ENCODE measurements at regions not wholly inside any gene's neighbourhood (a gene's known extent, or its start where the extent isn't known, plus 50 kb on each side); places are given as distances from the start of the nearest gene placed in this dataset.

DNA sequence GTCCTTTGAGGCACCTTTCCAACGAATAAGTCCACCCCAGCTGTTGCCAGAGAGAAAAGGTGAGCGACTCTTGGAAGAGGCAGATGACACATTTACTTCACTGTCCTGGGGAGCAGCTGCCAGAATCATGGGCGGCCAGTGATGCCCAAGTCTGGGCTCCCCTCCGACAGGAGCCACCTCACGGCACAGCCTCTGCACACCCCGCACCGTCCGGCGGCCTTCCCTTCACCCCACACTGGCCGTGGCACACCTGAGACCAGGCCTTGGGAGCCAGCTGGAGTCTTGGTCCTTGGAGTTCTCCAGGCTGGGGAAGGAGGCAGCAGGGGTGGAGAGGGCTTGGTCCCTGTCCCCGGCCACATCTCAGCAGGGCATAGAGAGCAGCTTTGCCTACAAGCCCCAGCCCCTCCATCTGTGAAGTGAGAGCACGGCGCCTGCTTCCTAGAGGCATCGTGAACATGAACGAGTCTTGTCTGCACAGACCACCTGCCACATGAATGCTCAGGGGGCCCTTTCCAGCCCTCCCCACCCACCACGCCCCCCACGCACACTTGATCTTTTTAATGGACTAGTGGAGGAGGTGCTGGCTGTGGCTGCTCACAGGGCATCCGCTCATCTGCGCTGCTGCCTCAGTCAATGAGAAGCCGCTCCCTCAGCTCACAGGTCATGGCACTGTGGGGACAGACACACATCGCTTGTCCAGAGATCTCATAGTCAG lies 400.2 kb upstream of the MYT1L start:
- H3K27ac ChIP-seq (ENCODE audit: low read depth, low read length): no peak overlapping the region
- no peak for TF ChIP-seq EZH2phosphoT487 (conservative IDR thresholded peaks at IDR 0.05; ENCODE audit: low read length)
- TF ChIP-seq, protein P1, sequence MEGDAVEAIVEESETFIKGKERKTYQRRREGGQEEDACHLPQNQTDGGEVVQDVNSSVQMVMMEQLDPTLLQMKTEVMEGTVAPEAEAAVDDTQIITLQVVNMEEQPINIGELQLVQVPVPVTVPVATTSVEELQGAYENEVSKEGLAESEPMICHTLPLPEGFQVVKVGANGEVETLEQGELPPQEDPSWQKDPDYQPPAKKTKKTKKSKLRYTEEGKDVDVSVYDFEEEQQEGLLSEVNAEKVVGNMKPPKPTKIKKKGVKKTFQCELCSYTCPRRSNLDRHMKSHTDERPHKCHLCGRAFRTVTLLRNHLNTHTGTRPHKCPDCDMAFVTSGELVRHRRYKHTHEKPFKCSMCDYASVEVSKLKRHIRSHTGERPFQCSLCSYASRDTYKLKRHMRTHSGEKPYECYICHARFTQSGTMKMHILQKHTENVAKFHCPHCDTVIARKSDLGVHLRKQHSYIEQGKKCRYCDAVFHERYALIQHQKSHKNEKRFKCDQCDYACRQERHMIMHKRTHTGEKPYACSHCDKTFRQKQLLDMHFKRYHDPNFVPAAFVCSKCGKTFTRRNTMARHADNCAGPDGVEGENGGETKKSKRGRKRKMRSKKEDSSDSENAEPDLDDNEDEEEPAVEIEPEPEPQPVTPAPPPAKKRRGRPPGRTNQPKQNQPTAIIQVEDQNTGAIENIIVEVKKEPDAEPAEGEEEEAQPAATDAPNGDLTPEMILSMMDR (IDR thresholded peaks at IDR 0.05; ENCODE audit: insufficient read depth, low read length, poor library complexity, severe bottlenecking): no peak
- no peaks in the 10 kb centered on the region for H3F3A ChIP-seq (ENCODE audit: insufficient read depth)
- H3K36me3 ChIP-seq (ENCODE audit: low read length): no peaks in the 10 kb centered on the region
- no peak overlapping the region for H2AFZ ChIP-seq (ENCODE audit: low read depth, low read length, severe bottlenecking)
- no peak overlapping the region for H3K4me2 ChIP-seq (ENCODE audit: low read depth, low read length, poor library complexity, severe bottlenecking)
- H3K9me3 ChIP-seq (ENCODE audit: insufficient read depth, low read length): no peaks in the 10 kb centered on the region
- no peak overlapping the region for H3K4me3 ChIP-seq (ENCODE audit: insufficient read depth, low read length, poor library complexity, severe bottlenecking)
- H3K79me2 ChIP-seq (ENCODE audit: insufficient read depth, low read length): no peaks in the 10 kb centered on the region
- no peaks in the 10 kb centered on the region for H4K20me1 ChIP-seq (ENCODE audit: low read depth, low read length)
- H3K9me2 ChIP-seq (replicated peaks; ENCODE audit: insufficient read depth, low read length): no peaks in the 10 kb centered on the region
- no peaks in the 10 kb centered on the region for H3K27me3 ChIP-seq (ENCODE audit: low read length)
- H3K9ac ChIP-seq (ENCODE audit: low read length): no peak overlapping the region

DNA sequence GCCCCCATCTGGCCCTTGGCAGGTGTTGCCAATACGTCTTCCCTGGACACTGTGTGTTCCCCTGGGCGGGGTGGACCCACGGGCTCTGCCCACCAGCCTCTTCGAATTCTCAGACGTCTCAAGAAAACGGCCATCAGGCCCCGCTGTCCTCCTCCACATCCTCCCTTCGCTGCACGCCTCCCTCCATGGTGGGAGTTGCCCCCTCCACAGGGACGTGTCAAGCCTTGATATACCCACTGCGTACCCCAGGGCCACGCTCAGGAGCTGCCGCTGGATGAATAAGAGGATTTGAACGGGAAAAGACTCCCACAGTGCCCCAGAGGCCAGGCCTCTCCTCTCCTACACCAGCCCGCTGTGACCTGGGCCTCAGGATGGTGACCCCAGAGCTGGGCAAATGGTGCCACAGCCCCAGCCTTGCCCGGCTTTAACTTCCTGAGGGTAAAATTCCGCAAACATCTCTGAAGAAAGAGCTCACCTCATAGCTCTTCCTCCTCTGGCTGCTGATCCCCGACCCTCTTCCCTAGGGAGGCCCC lies 399.3 kb upstream of the MYT1L start:
- H3K79me2 ChIP-seq (ENCODE audit: insufficient read depth, low read length): no peaks in the 10 kb centered on the region
- no peak overlapping the region for H3K27ac ChIP-seq (ENCODE audit: low read depth, low read length)
- H4K20me1 ChIP-seq (ENCODE audit: low read depth, low read length): no peaks in the 10 kb centered on the region
- H3K27me3 ChIP-seq (ENCODE audit: low read length): no peaks in the 10 kb centered on the region
- H3F3A ChIP-seq (ENCODE audit: insufficient read depth): no peaks in the 10 kb centered on the region
- no peaks in the 10 kb centered on the region for H3K9me3 ChIP-seq (ENCODE audit: insufficient read depth, low read length)
- no peak overlapping the region for H3K4me3 ChIP-seq (ENCODE audit: insufficient read depth, low read length, poor library complexity, severe bottlenecking)
- H3K9me2 ChIP-seq (replicated peaks; ENCODE audit: insufficient read depth, low read length): no peaks in the 10 kb centered on the region
- H3K9ac ChIP-seq (ENCODE audit: low read length): no peak overlapping the region
- no peak for TF ChIP-seq EZH2phosphoT487 (conservative IDR thresholded peaks at IDR 0.05; ENCODE audit: low read length)
- H2AFZ ChIP-seq (ENCODE audit: low read depth, low read length, severe bottlenecking): no peak overlapping the region
- H3K36me3 ChIP-seq (ENCODE audit: low read length): no peaks in the 10 kb centered on the region
- no peak overlapping the region for H3K4me2 ChIP-seq (ENCODE audit: low read depth, low read length, poor library complexity, severe bottlenecking)

DNA sequence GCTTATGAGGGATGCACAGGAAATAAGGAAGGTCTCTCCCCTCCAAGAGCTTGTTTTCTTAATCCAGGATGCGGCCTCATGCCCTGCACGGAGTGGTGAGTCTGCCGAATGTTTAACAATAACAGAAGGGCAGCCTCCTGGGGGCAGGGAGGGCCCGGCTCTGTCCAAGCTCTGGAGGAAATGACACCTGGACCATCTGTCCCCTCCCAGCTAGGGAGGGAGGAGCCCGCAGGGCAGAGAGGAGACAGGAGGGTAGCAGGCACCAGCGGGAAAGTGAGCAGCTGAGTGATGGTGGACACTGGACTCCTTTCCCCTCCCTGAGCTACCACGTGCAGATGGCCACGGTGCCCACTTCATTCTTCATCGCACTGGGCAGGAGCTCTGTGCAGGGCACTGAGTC lies 398.2 kb upstream of the MYT1L start:
- H3K36me3 ChIP-seq (ENCODE audit: low read length): no peaks in the 10 kb centered on the region
- H3K4me3 ChIP-seq (ENCODE audit: insufficient read depth, low read length, poor library complexity, severe bottlenecking): no peak overlapping the region
- H3F3A ChIP-seq (ENCODE audit: insufficient read depth): no peaks in the 10 kb centered on the region
- no peaks in the 10 kb centered on the region for H3K27me3 ChIP-seq (ENCODE audit: low read length)
- no peaks in the 10 kb centered on the region for H3K9me2 ChIP-seq (replicated peaks; ENCODE audit: insufficient read depth, low read length)
- H2AFZ ChIP-seq (ENCODE audit: low read depth, low read length, severe bottlenecking): no peak overlapping the region
- H3K79me2 ChIP-seq (ENCODE audit: insufficient read depth, low read length): no peaks in the 10 kb centered on the region
- H4K20me1 ChIP-seq (ENCODE audit: low read depth, low read length): no peaks in the 10 kb centered on the region
- no peak overlapping the region for H3K27ac ChIP-seq (ENCODE audit: low read depth, low read length)
- no peak overlapping the region for H3K4me2 ChIP-seq (ENCODE audit: low read depth, low read length, poor library complexity, severe bottlenecking)
- no peak for TF ChIP-seq EZH2phosphoT487 (conservative IDR thresholded peaks at IDR 0.05; ENCODE audit: low read length)
- TF ChIP-seq, protein P1 (IDR thresholded peaks at IDR 0.05; ENCODE audit: insufficient read depth, low read length, poor library complexity, severe bottlenecking): no peak
- no peaks in the 10 kb centered on the region for H3K9me3 ChIP-seq (ENCODE audit: insufficient read depth, low read length)
- H3K9ac ChIP-seq (ENCODE audit: low read length): no peak overlapping the region

DNA sequence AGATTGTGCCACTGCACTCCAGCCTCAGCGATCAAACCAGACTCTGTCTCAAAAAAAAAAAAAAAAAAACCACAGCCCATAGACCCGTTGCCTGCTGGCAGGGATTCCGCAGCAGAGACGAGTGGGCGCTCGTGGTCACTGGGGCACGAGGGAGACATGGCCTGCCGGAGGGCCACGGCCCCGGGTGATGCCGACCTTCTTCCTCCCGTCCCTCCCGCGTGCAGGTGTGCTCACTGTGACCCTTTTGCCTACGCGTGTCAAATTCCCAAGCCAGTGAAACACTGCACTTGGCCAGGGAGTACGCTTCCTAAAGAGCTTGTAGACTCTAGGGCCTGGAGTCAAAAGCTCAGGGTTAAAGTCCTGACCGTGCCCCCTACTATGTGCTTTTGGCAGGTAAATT lies 397.6 kb upstream of the MYT1L start:
- no peaks in the 10 kb centered on the region for H3K9me2 ChIP-seq (replicated peaks; ENCODE audit: insufficient read depth, low read length)
- H3K27me3 ChIP-seq (ENCODE audit: low read length): no peaks in the 10 kb centered on the region
- no peaks in the 10 kb centered on the region for H3K79me2 ChIP-seq (ENCODE audit: insufficient read depth, low read length)
- TF ChIP-seq, protein P1 (IDR thresholded peaks at IDR 0.05; ENCODE audit: insufficient read depth, low read length, poor library complexity, severe bottlenecking): no peak
- TF ChIP-seq EZH2phosphoT487 (conservative IDR thresholded peaks at IDR 0.05; ENCODE audit: low read length): no peak
- H3F3A ChIP-seq (ENCODE audit: insufficient read depth): no peaks in the 10 kb centered on the region
- no peak overlapping the region for H2AFZ ChIP-seq (ENCODE audit: low read depth, low read length, severe bottlenecking)
- H3K36me3 ChIP-seq (ENCODE audit: low read length): no peaks in the 10 kb centered on the region
- no peaks in the 10 kb centered on the region for H3K9me3 ChIP-seq (ENCODE audit: insufficient read depth, low read length)
- H3K4me2 ChIP-seq (ENCODE audit: low read depth, low read length, poor library complexity, severe bottlenecking): no peak overlapping the region
- no peak overlapping the region for H3K4me3 ChIP-seq (ENCODE audit: insufficient read depth, low read length, poor library complexity, severe bottlenecking)
- no peak overlapping the region for H3K27ac ChIP-seq (ENCODE audit: low read depth, low read length)
- no peaks in the 10 kb centered on the region for H4K20me1 ChIP-seq (ENCODE audit: low read depth, low read length)
- H3K9ac ChIP-seq (ENCODE audit: low read length): no peak overlapping the region

Data from SU-DHL-6 (cell line).